GM23338 (cell line): ENCODE measurements at regions not wholly inside any gene's neighbourhood (a gene's known extent, or its start where the extent isn't known, plus 50 kb on each side); places are given as distances from the start of the nearest gene placed in this dataset.

Experiments used
- ATAC-seq: fragments of 200-7000 bp; cut with Tn5 transposase; 3 replicates; pipeline ENCODE4 v1.9.1; 2020
- DNase-seq: peaks from one replicate; pipeline ENCODE4 v3.0.0-alpha.2; 2015; ENCODE audit warnings: low spot score
- H2AFZ ChIP-seq: fragments of 200-600 bp; sonication (generic); 2 replicates; pipeline ENCODE4 v1.8.0; 2016; ENCODE audit warnings: antibody characterized with exemption, mild to moderate bottlenecking, moderate library complexity
- H3F3A ChIP-seq: fragments of 200-600 bp; sonication (generic); replicated peaks from 2 replicates; pipeline ENCODE4 v1.8.0; 2017; ENCODE audit warnings: antibody characterized with exemption, mixed run types, low read depth
- H3K27ac ChIP-seq: fragments of 200-600 bp; sonication (generic); 2 replicates; pipeline ENCODE4 v1.6.1; 2016; ENCODE audit warnings: low read depth
- H3K27me3 ChIP-seq: fragments of 200-600 bp; sonication (generic); 2 replicates; pipeline ENCODE4 v1.8.0; 2016; ENCODE audit warnings: mild to moderate bottlenecking, mixed run types, moderate library complexity; ENCODE audit not compliant: insufficient read depth
- H3K36me3 ChIP-seq: fragments of 200-600 bp; sonication (generic); 2 replicates; pipeline ENCODE4 v1.8.0; 2016; ENCODE audit warnings: mild to moderate bottlenecking; ENCODE audit not compliant: insufficient read depth
- H3K4me1 ChIP-seq: fragments of 200-600 bp; sonication (generic); 2 replicates; pipeline ENCODE4 v1.8.0; 2016; ENCODE audit warnings: mild to moderate bottlenecking, moderate library complexity; ENCODE audit not compliant: insufficient read depth
- H3K4me2 ChIP-seq: fragments of 200-600 bp; sonication (generic); 2 replicates; pipeline ENCODE4 v1.7.1; 2017; ENCODE audit warnings: mixed run types
- H3K4me3 ChIP-seq: fragments of 200-600 bp; sonication (generic); 2 replicates; pipeline ENCODE4 v1.6.1; 2016; ENCODE audit warnings: mixed run types
- H3K79me2 ChIP-seq: fragments of 200-600 bp; sonication (generic); replicated peaks from 2 replicates; pipeline ENCODE4 v1.8.0; 2017; ENCODE audit warnings: mild to moderate bottlenecking; ENCODE audit not compliant: insufficient read depth
- H3K9me2 ChIP-seq: fragments of 200-600 bp; sonication (generic); 2 replicates; pipeline ENCODE4 v1.8.0; 2017; ENCODE audit not compliant: insufficient read depth
- H4K20me1 ChIP-seq: fragments of 200-600 bp; sonication (generic); replicated peaks from 2 replicates; pipeline ENCODE4 v1.8.0; 2017; ENCODE audit warnings: mild to moderate bottlenecking; ENCODE audit not compliant: insufficient read depth
- H3K27ac Mint-ChIP-seq: 2 replicates; pipeline ENCODE4 v1.8.0; 2020; ENCODE audit warnings: inconsistent platforms, mild to moderate bottlenecking, moderate library complexity, mixed read lengths
- H3K27me3 Mint-ChIP-seq: 3 replicates; pipeline ENCODE4 v1.8.0; 2022; ENCODE audit warnings: low read depth, mild to moderate bottlenecking, moderate library complexity, mixed read lengths, inconsistent platforms; ENCODE audit not compliant: insufficient read depth, poor library complexity
- H3K36me3 Mint-ChIP-seq: 3 replicates; pipeline ENCODE4 v1.8.0; 2021; ENCODE audit warnings: low read depth, mild to moderate bottlenecking, inconsistent platforms, moderate library complexity, mixed read lengths
- H3K4me1 Mint-ChIP-seq: 3 replicates; pipeline ENCODE4 v1.8.0; 2020; ENCODE audit warnings: mild to moderate bottlenecking, inconsistent platforms, mixed read lengths
- H3K4me3 Mint-ChIP-seq: 3 replicates; pipeline ENCODE4 v1.8.0; 2021; ENCODE audit warnings: moderate library complexity, mild to moderate bottlenecking, inconsistent platforms, mixed read lengths
- H3K9me3 Mint-ChIP-seq: 3 replicates; pipeline ENCODE4 v1.8.0; 2020; ENCODE audit warnings: moderate library complexity, mild to moderate bottlenecking, inconsistent platforms, mixed read lengths
- CREB1 ChIP-seq: fragments of 250-450 bp; sonication (Bioruptor Pico); IDR thresholded peaks from 2 replicates; pipeline ENCODE4 v1.5.0; 2020; ENCODE audit warnings: low read depth, mild to moderate bottlenecking, moderate library complexity
- CTCF ChIP-seq, 2 experiments: fragments of 200-600 bp in 1 of 2; sonication (generic) in 1 of 2; conservative IDR thresholded peaks; 2 replicates each; pipeline versions ENCODE4 v1.5.1 to v1.6.1; 2016 to 2017; ENCODE audit warnings: antibody characterized with exemption in 2 of 2, low read depth in 2 of 2, mild to moderate bottlenecking in 2 of 2, moderate library complexity in 1 of 2
- EZH2phosphoT487 ChIP-seq: fragments of 200-600 bp; sonication (generic); IDR thresholded peaks from one replicate; pipeline ENCODE4 v1.8.1; 2018; ENCODE audit warnings: antibody characterized with exemption; ENCODE audit not compliant: unreplicated experiment
- JUNB ChIP-seq: IDR thresholded peaks from one replicate; pipeline ENCODE4 v1.6.1; 2016; ENCODE audit warnings: antibody characterized with exemption; ENCODE audit not compliant: unreplicated experiment
- NANOG ChIP-seq: IDR thresholded peaks from 2 replicates; pipeline ENCODE4 v1.6.1; 2016; ENCODE audit warnings: antibody characterized with exemption, borderline replicate concordance
- REST ChIP-seq: IDR thresholded peaks from one replicate; pipeline ENCODE4 v1.6.1; 2018; ENCODE audit warnings: antibody characterized with exemption; ENCODE audit not compliant: unreplicated experiment
- STAT1 ChIP-seq: IDR thresholded peaks from one replicate; pipeline ENCODE4 v1.6.1; 2016; ENCODE audit warnings: antibody characterized with exemption; ENCODE audit not compliant: unreplicated experiment
- ZNF114 ChIP-seq: fragments of 250-450 bp; sonication (Bioruptor Pico); IDR thresholded peaks from 2 replicates; pipeline ENCODE4 v1.5.0; 2020; ENCODE audit warnings: mild to moderate bottlenecking, moderate library complexity
- ZNF331 ChIP-seq: fragments of 250-450 bp; sonication (Bioruptor Pico); IDR thresholded peaks from 2 replicates; pipeline ENCODE4 v1.5.0; 2020; ENCODE audit warnings: low read depth, mild to moderate bottlenecking, moderate library complexity
- ZNF462 ChIP-seq: fragments of 250-450 bp; sonication (Bioruptor Pico); IDR thresholded peaks from 2 replicates; pipeline ENCODE4 v1.5.0; 2020; ENCODE audit warnings: mild to moderate bottlenecking, moderate library complexity

- TF ChIP-seq REST (no peak), NANOG (no peak), CREB1 (CRISPR knock-in tag) (no peak)
These were observed 133.2 kb upstream of the ITGB1 start (continued) for GRCh38 chr10:33091201-33091600.

- ATAC-seq (no peak), DNase-seq (no peak)
- H3K27ac Mint-ChIP-seq: no peak overlapping the region
- no peaks in the 10 kb centered on the region; the same call in 1 of the 2 replicates for H3K9me2 ChIP-seq
- H3K27ac ChIP-seq: no peak overlapping the region
- peaks cover 15% of the 10 kb centered on the region for H3K36me3 Mint-ChIP-seq
- H3K4me1 Mint-ChIP-seq: no peaks in the 10 kb centered on the region
- H3K4me1 ChIP-seq: no peaks in the 10 kb centered on the region
- H3K4me3 Mint-ChIP-seq: no peak overlapping the region
- H3K4me2 ChIP-seq: no peak overlapping the region
- H3F3A ChIP-seq: no peaks in the 10 kb centered on the region
- H3K27me3 ChIP-seq: no peaks in the 10 kb centered on the region
- H3K9me3 Mint-ChIP-seq: peaks cover 17% of the 10 kb centered on the region
- no peaks in the 10 kb centered on the region for H3K27me3 Mint-ChIP-seq
- no peaks in the 10 kb centered on the region for H3K79me2 ChIP-seq
- H2AFZ ChIP-seq: no peak overlapping the region
- H4K20me1 ChIP-seq: no peaks in the 10 kb centered on the region
- H3K4me3 ChIP-seq: no peak overlapping the region
- H3K36me3 ChIP-seq: no peaks in the 10 kb centered on the region
- TF ChIP-seq CTCF (conservative IDR thresholded peaks at IDR 0.05; ENCODE audit: low read depth in 2 of 2) (no peak), ZNF331 (CRISPR knock-in tag) (no peak), EZH2phosphoT487 (no peak), NANOG (no peak), REST (no peak), ZNF462 (CRISPR knock-in tag) (no peak), JUNB (no peak), ZNF114 (CRISPR knock-in tag) (no peak), STAT1 (no peak), CREB1 (CRISPR knock-in tag) (no peak)
These were observed 131.0 kb upstream of the ITGB1 start for GRCh38 chr10:33088990-33089389.
